ENCODE measurements at regions not wholly inside any gene's neighbourhood (a gene's known extent, or its start where the extent isn't known, plus 50 kb on each side); places are given as distances from the start of the nearest gene placed in this dataset.

DNA sequence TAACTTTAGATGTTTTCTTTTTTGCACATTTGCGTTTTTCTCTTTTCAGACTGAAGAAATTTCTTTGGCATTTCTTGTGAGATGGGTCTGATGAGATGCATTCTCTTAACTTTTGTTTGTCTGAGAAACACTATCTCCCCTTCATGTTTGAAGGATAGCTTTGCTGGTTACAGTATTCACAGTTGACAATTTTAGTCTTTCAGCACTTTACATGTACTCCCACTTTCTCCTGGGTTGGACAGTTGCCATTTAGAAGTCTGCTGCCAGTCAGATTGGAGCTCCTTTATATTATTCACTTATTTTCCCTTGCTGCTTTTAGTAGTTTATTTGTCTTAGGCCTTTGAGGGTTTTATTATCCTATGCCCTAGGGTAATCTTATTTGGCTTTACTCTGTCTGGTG lies 67.3 kb upstream of the VOPP1 start:
- no peak for TF ChIP-seq EP300 (IDR thresholded peaks at IDR 0.05)
- TF ChIP-seq, protein P1, sequence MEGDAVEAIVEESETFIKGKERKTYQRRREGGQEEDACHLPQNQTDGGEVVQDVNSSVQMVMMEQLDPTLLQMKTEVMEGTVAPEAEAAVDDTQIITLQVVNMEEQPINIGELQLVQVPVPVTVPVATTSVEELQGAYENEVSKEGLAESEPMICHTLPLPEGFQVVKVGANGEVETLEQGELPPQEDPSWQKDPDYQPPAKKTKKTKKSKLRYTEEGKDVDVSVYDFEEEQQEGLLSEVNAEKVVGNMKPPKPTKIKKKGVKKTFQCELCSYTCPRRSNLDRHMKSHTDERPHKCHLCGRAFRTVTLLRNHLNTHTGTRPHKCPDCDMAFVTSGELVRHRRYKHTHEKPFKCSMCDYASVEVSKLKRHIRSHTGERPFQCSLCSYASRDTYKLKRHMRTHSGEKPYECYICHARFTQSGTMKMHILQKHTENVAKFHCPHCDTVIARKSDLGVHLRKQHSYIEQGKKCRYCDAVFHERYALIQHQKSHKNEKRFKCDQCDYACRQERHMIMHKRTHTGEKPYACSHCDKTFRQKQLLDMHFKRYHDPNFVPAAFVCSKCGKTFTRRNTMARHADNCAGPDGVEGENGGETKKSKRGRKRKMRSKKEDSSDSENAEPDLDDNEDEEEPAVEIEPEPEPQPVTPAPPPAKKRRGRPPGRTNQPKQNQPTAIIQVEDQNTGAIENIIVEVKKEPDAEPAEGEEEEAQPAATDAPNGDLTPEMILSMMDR (IDR thresholded peaks at IDR 0.05) = no peak
